Stimulated activated CD8-positive, alpha-beta memory T cell treated with anti-CD3 and anti-CD28 coated beads, Interleukin-7, amount 100 ng/mL, for 4 hours (primary cell): ENCODE measurements at regions not wholly inside any gene's neighbourhood (a gene's known extent, or its start where the extent isn't known, plus 50 kb on each side); places are given as distances from the start of the nearest gene placed in this dataset.
"Not testable (repeated sequence)": the region's sequence is repeated elsewhere in the genome, so short reads cannot be mapped to it uniquely, and the experiment has no call there.

Experiments used
- DNase-seq, 2 donors: peaks; one replicate each; pipeline ENCODE4 v3.0.0-alpha.2; 2020; ENCODE audit warnings: low read depth in 2 of 2

DNA sequence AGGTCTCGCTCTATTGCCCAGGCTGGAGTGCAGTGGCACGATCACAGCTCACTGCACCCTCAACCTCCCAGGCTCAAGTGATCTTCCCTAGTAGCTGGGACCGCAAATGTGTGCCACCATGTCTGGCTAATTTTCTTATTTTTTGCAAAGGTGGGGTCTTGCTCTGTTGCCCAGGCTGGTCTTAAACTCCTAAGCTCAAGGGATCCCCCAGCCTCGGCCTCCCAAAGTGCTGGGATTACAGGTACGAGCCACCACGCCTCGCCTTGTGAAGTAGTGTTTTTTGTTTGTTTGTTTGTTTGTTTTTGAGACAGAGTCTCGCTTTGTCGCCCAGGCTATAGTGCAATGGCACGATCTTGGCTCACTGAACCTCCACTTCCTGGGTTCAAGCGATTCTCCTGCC, 125.5 kb downstream of the HAUS1 start:
- DNase-seq = not testable (repeated sequence)

GRCh38 chr18:46236156-46236555, 132.0 kb downstream of the HAUS1 start:
- DNase-seq = no peak

- DNase-seq = no peak
Observed at GRCh38 chr18:46237891-46238290, 133.7 kb downstream of the HAUS1 start.

DNA sequence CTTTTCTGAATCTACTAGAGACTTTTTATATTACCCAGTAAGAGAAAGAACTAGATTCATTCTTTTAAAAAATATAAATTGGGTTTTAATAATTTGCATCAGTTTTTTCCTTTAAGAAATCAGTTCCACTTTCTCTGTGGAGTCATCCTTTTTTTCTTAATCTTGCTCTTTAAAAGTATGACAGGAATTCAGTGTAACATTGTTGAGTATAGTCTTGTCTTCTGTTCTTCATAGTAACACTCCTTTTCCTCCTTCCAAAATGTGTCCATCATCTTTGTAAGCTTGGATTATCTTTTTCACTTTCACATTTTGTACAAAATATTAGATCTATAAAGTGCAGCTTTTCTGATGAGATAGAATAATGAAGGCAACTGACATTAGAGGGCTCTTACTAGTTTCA, 135.4 kb downstream of the HAUS1 start:
- DNase-seq = no peak

GRCh38 chr18:46239998-46240397, 135.8 kb downstream of the HAUS1 start:
- no peak for DNase-seq

GRCh38 chr18:46241393-46241792, 137.2 kb downstream of the HAUS1 start:
- DNase-seq = not testable (repeated sequence)

DNA sequence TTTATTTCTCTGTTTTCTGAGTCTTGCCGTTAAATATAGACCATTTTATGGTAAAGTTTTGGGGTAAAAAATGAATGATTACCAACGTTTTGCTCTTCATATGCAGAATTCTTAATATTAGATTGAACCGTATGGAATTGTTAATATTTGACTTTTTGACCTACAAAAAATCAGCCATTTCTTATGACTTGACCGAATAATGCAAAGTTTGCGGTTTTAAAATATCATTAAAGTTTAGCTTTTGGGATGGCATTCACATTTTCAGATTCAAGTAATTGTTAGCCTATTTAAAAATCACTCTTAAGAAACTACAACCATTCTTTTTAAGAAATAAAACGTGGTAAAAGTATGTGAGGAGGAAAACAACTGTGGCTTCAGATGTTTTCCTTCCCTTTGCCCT, 138.0 kb downstream of the HAUS1 start:
- no peak for DNase-seq

DNA sequence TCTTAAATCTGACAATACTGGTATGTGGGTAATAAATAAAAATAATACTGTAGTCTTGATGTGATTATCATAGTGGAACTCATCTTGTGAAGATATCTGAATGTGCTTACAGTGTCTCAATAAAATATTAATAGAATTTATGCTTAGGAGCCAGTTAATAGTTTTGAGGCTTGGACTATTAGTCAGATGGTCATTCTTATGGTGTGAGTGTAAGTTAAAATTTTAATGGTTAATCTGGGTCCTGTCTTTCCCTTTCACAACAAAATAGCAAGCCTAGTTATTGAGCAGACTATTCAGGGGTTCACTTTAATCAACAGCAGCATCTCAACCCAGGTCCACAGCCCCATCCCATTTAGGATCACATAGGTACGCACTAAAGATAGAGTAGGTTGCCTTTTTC, 138.9 kb downstream of the HAUS1 start:
- DNase-seq = no peak

- DNase-seq = no peak
Observed at GRCh38 chr18:46243673-46244072, 139.5 kb downstream of the HAUS1 start.

- DNase-seq = no peak
Observed at GRCh38 chr18:46246101-46246500, 141.9 kb downstream of the HAUS1 start.

- DNase-seq = no peak
Observed at GRCh38 chr18:46247942-46248341, 143.8 kb downstream of the HAUS1 start.

GRCh38 chr18:46250084-46250811, 146.1 kb downstream of the HAUS1 start:
- DNase-seq = peak; percentile 7 to 29

GRCh38 chr18:46250812-46251173, 146.6 kb downstream of the HAUS1 start:
- no peak for DNase-seq

DNA sequence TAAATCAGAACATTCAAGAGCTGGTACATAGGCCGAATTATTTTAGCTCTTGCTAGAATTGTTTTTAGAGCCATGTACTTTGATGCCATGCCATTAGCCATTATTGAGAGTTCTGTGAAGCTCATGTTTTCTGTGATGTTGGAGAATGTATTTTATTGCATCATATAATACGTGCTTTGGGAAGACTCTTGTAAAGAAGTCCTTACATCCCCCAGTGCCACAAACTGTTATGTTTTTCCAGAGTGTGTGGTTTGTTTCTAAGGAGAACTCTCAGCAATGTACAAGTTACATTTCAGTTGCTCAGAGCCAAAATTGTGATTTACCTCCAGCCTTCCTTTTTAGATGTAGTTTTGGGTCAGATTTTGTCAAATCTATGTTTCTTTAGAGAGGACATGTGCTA, 148.6 kb downstream of the HAUS1 start:
- no peak for DNase-seq

GRCh38 chr18:46253498-46253897, 149.3 kb downstream of the HAUS1 start:
- DNase-seq = no peak

DNA sequence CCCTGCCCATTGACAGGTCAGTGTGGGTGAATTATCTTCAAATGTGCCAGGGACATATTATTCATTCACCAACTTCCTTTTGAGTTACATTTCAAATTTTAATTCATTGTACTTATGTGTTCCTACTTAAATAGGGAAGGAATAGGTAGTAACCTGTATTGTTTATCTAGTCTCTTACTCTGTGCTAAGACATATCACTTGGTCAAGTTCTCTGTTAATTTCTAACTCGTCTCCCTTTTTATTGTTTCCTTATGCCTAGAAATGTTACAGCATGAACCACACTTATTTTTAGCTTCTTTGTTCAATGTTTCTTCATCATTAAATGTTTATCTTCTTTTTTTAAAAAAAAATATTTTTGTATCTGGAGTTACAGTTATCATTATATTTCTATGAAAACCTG, 151.9 kb downstream of the HAUS1 start:
- DNase-seq = no peak

GRCh38 chr18:46257366-46257765, 153.2 kb downstream of the HAUS1 start:
- no peak for DNase-seq

DNA sequence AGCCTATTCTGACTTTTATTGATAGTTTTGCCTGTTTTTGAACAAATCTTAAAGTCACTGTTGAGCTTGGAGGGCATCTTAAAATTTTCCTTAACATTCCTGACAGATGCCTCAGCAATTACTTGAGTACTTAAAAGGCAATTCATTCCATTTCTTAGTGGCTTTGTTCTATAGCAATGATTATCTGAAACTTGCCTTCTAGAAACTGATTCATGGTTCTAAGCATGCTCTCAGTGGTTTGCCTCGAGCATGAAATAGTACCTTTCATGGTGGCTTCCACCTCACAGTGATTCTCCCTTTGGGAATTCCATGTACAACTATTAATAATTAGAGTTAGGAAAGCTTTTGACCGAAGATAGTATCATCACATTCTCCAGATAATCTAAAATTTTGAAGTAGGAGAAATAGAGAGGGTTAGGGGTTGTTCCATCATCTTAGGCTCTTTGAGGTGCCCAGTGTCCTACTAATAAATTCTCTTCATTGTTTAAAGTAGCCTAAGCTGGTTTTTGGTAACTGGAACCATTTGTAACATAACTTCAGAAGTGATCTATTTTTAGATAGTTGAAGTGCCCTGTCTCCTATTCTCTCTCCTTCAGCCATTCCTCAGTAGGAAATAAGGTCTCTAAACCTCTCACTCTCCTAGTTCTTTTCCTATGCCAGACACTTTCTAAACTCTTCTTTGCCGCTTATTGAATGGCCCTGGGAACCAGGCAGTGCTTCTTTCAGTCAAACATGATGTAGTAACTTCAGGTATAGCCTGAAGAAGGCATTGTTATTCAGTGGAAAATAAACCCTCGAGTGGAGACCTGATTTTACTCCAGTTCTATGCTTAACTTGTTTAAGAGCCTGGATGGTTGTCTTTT, 156.1 kb downstream of the HAUS1 start:
- DNase-seq = no peak

DNA sequence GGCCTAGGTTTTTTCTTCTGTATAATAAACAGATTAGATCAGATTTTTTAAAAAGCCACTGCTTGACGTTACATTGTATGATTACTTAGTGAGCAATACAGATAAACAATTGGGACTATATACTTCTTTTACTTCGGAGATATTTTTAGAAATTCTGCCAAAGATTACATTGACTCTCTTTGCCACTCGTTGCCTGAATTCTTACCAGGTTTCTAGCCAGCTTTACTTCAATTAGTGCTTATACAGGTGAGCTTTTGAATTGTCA, 156.6 kb downstream of the HAUS1 start:
- DNase-seq = no peak

- DNase-seq = no peak
Observed at GRCh38 chr18:46261799-46262198, 157.6 kb downstream of the HAUS1 start.

GRCh38 chr18:46262856-46263255, 158.7 kb downstream of the HAUS1 start:
- DNase-seq = no peak

- DNase-seq = no peak
Observed at GRCh38 chr18:46264255-46264654, 160.1 kb downstream of the HAUS1 start.
